ENCODE measurements at regions not wholly inside any gene's neighbourhood (a gene's known extent, or its start where the extent isn't known, plus 50 kb on each side); places are given as distances from the start of the nearest gene placed in this dataset.

- no peak overlapping the region for H3K9ac ChIP-seq (ENCODE audit: low read length)
- H3K79me2 ChIP-seq (ENCODE audit: control insufficient read depth, insufficient read depth, low read length), result no peaks in the 10 kb centered on the region
- Mint-ChIP-seq H3K27me3 (no peaks in the 10 kb centered on the region), H3K27ac (no peak overlapping the region), H3K9me3 (ENCODE audit: insufficient read depth) (peaks cover 13% of the 10 kb centered on the region), H3K4me1 (no peaks in the 10 kb centered on the region), H3K4me3 (no peak overlapping the region)
- no peak for TF ChIP-seq CTCF (IDR thresholded peaks at IDR 0.05)
- no peak for TF ChIP-seq EZH2 (IDR thresholded peaks at IDR 0.05; ENCODE audit: borderline replicate concordance, insufficient read depth, low read depth, low read length, poor library complexity, severe bottlenecking)
- no peaks in the 10 kb centered on the region for H3K36me3 ChIP-seq (replicated peaks in 1 of 2; ENCODE audit: control extremely low read depth in 1 of 2, control insufficient read depth in 1 of 2, extremely low read depth in 1 of 2, insufficient read depth in 2 of 2, low read length in 1 of 2)
- H2AFZ ChIP-seq (ENCODE audit: insufficient read depth, low read depth, low read length, poor library complexity, severe bottlenecking), result no peak overlapping the region
- peaks cover 0 to 15% (median 1%) of the 10 kb centered on the region in 3 donors for H3K9me3 ChIP-seq (ENCODE audit: control extremely low read depth in 1 of 3, control insufficient read depth in 2 of 3, insufficient read depth in 1 of 3, low read length in 2 of 3)
- DNase-seq (no peak), ATAC-seq (ENCODE audit: low read depth) (no peak)
- no peaks in the 10 kb centered on the region for H4K20me1 ChIP-seq (ENCODE audit: control insufficient read depth, insufficient read depth, low read length, poor library complexity, severe bottlenecking)
- POLR2A ChIA-PET, result no interaction called here
- WGBS (ENCODE audit: insufficient coverage), result 63% methylated on average over 2 of the region's 5 CpGs
- H3K4me1 ChIP-seq (ENCODE audit: control insufficient read depth in 2 of 2, insufficient read depth in 2 of 2, low read length in 2 of 2), result no peaks in the 10 kb centered on the region
- intact Hi-C loops (cut with micrococcal nuclease), result no loop called here
- CTCF ChIA-PET, result no interaction called here
- no peak overlapping the region for H3K27ac ChIP-seq (ENCODE audit: low read length in 2 of 2)
- no peak overlapping the region for H3K4me3 ChIP-seq (ENCODE audit: control extremely low read depth in 1 of 5, extremely low read depth in 1 of 5, insufficient read depth in 1 of 5, low read depth in 2 of 5, low read length in 4 of 5)
- no peak overlapping the region for H3K4me2 ChIP-seq (replicated peaks; ENCODE audit: low read depth, low read length, poor library complexity, severe bottlenecking)
- no peaks in the 10 kb centered on the region for H3K27me3 ChIP-seq (replicated peaks in 1 of 4; ENCODE audit: control extremely low read depth in 1 of 4, control insufficient read depth in 3 of 4, insufficient read depth in 4 of 4, low read length in 3 of 4)
Observed at GRCh38 chr12:20232931-20233675, 135.2 kb upstream of the PDE3A start.

GRCh38 chr12:20234474-20234873 lies 133.9 kb upstream of the PDE3A start:
- H3K4me2 ChIP-seq (replicated peaks; ENCODE audit: low read depth, low read length, poor library complexity, severe bottlenecking), result no peak overlapping the region
- no peak overlapping the region for H2AFZ ChIP-seq (ENCODE audit: insufficient read depth, low read depth, low read length, poor library complexity, severe bottlenecking)
- no peak for ATAC-seq (ENCODE audit: low read depth)
- Mint-ChIP-seq H3K27ac (no peak overlapping the region), H3K4me3 (no peak overlapping the region), H3K9me3 (ENCODE audit: insufficient read depth) (peaks cover 13% of the 10 kb centered on the region), H3K27me3 (no peaks in the 10 kb centered on the region), H3K4me1 (no peaks in the 10 kb centered on the region)
- intact Hi-C loops (cut with micrococcal nuclease), result no loop called here
- no peaks in the 10 kb centered on the region for H3K27me3 ChIP-seq (replicated peaks in 1 of 4; ENCODE audit: control extremely low read depth in 1 of 4, control insufficient read depth in 3 of 4, insufficient read depth in 4 of 4, low read length in 3 of 4)
- POLR2A ChIA-PET, result no interaction called here
- DNase-seq, result no peak
- H3K79me2 ChIP-seq (ENCODE audit: control insufficient read depth, insufficient read depth, low read length), result no peaks in the 10 kb centered on the region
- no peak overlapping the region for H3K9ac ChIP-seq (ENCODE audit: low read length)
- CTCF ChIA-PET, result interaction anchor here (0.5 kb wide), 1 partner anchor 31 kb away, joined by 3 read pairs; no protein-coding TSS in a partner anchor
- H3K36me3 ChIP-seq (replicated peaks in 1 of 2; ENCODE audit: control extremely low read depth in 1 of 2, control insufficient read depth in 1 of 2, extremely low read depth in 1 of 2, insufficient read depth in 2 of 2, low read length in 1 of 2), result no peaks in the 10 kb centered on the region
- no CpG with 5 or more reads among the region's 6 CpGs for WGBS (ENCODE audit: insufficient coverage)
- TF ChIP-seq EZH2 (IDR thresholded peaks at IDR 0.05; ENCODE audit: borderline replicate concordance, insufficient read depth, low read depth, low read length, poor library complexity, severe bottlenecking), result no peak
- TF ChIP-seq CTCF (IDR thresholded peaks at IDR 0.05), result no peak
- H4K20me1 ChIP-seq (ENCODE audit: control insufficient read depth, insufficient read depth, low read length, poor library complexity, severe bottlenecking), result no peaks in the 10 kb centered on the region
- H3K4me1 ChIP-seq (ENCODE audit: control insufficient read depth in 2 of 2, insufficient read depth in 2 of 2, low read length in 2 of 2), result no peaks in the 10 kb centered on the region
- peaks cover 0 to 15% (median 1%) of the 10 kb centered on the region in 3 donors for H3K9me3 ChIP-seq (ENCODE audit: control extremely low read depth in 1 of 3, control insufficient read depth in 2 of 3, insufficient read depth in 1 of 3, low read length in 2 of 3)
- H3K27ac ChIP-seq (ENCODE audit: low read length in 2 of 2), result no peak overlapping the region
- no peak overlapping the region for H3K4me3 ChIP-seq (ENCODE audit: control extremely low read depth in 1 of 5, extremely low read depth in 1 of 5, insufficient read depth in 1 of 5, low read depth in 2 of 5, low read length in 4 of 5)

All from B cell (primary cell).